K562 (cell line): ENCODE measurements at regions not wholly inside any gene's neighbourhood (a gene's known extent, or its start where the extent isn't known, plus 50 kb on each side); places are given as distances from the start of the nearest gene placed in this dataset.

Experiments
- ATAC-seq: fragments of 200-7000 bp; cut with Tn5 transposase; 3 replicates; pipeline ENCODE4 v1.9.1; 2020; ENCODE audit warnings: moderate library complexity
- BruUV-seq: library from RNA; stranded (reverse); fragments of 400-500 nt; replicated peaks from 2 replicates; lab custom pipeline; 2021; lab: Mats Ljungman, UMichigan
- CTCF ChIA-PET: fragments of 300-600 bp; formaldehyde crosslinking; extraction: SDS; loops from one replicate; lab custom pipeline; 2021; ENCODE audit warnings: low intra/inter-chr PET ratio; lab: Yijun Ruan, JAX
- POLR2A ChIA-PET: fragments of 300-600, 350-650 bp; sonication (Branson Sonifier 250); formaldehyde crosslinking; extraction: SDS; loops from one replicate; lab custom pipeline; 2021; ENCODE audit warnings: antibody characterized with exemption, inconsistent platforms; lab: Yijun Ruan, JAX
- DNase-seq, 4 experiments: peaks; one replicate each; pipeline versions ENCODE4 v3.0.0 to v3.0.0-alpha.2; 2011 to 2018; ENCODE audit warnings: low spot score in 3 of 4, mixed read lengths in 3 of 4; ENCODE audit errors: extremely low read depth in 1 of 4
- FAIRE-seq: peaks from 2 replicates; lab custom pipeline; 2011; peaks lifted over from hg19 to GRCh38; lab: Jason Lieb, UNC
- H2AFZ ChIP-seq: 2 replicates; pipeline ENCODE4 v1.6.0; 2011; ENCODE audit warnings: low read depth, low read length, control low read depth, inconsistent platforms
- H3K27ac ChIP-seq: fragments of 200-600 bp; 3 replicates; pipeline ENCODE4 v1.8.0; 2011; ENCODE audit warnings: low read depth, mild to moderate bottlenecking, control low read depth, inconsistent platforms, low read length, moderate library complexity, mixed read lengths; ENCODE audit errors: extremely low read depth
- H3K27me3 ChIP-seq, 2 experiments: fragments of 300-600 bp in 1 of 2; 2 replicates in 1 of 2; 3 replicates in 1 of 2; pipeline versions ENCODE4 v1.6.0 to v1.8.0; 2011; ENCODE audit warnings: inconsistent platforms in 2 of 2, low read length in 2 of 2, mild to moderate bottlenecking in 1 of 2, mixed read lengths in 1 of 2, moderate library complexity in 1 of 2; ENCODE audit not compliant: control insufficient read depth in 2 of 2, insufficient read depth in 2 of 2
- H3K36me3 ChIP-seq: fragments of 300-600 bp; 3 replicates; pipeline ENCODE4 v1.8.0; 2011; ENCODE audit warnings: mild to moderate bottlenecking, low read length, inconsistent platforms; ENCODE audit not compliant: control insufficient read depth, insufficient read depth
- H3K4me1 ChIP-seq, 2 experiments: fragments of 200-600 bp in 1 of 2; replicated peaks in 1 of 2; 2 replicates in 1 of 2; 3 replicates in 1 of 2; pipeline versions ENCODE4 v1.5.1 to v1.8.0; 2011; ENCODE audit warnings: inconsistent platforms in 2 of 2, low read length in 2 of 2, mild to moderate bottlenecking in 1 of 2, mixed read lengths in 1 of 2, moderate library complexity in 1 of 2; ENCODE audit not compliant: control insufficient read depth in 2 of 2, insufficient read depth in 2 of 2
- H3K4me2 ChIP-seq: 2 replicates; pipeline ENCODE4 v1.6.1; 2011; ENCODE audit warnings: low read length, control low read depth, inconsistent platforms, mixed read lengths; ENCODE audit not compliant: insufficient read depth
- H3K4me3 ChIP-seq: fragments of 200-600 bp; sonication (generic), shearing (Covaris generic); 2 replicates; pipeline ENCODE4 v1.5.1; 2016; ENCODE audit warnings: control low read depth, inconsistent platforms
- H3K79me2 ChIP-seq: fragments of 200-600 bp; 3 replicates; pipeline ENCODE4 v1.8.0; 2011; ENCODE audit warnings: low read length, inconsistent platforms; ENCODE audit not compliant: control insufficient read depth, insufficient read depth
- H3K9ac ChIP-seq, 2 experiments: 2 replicates each; pipeline versions ENCODE4 v1.6.0 to v1.6.1; 2011; ENCODE audit warnings: low read depth in 2 of 2, low read length in 2 of 2, control low read depth in 1 of 2, inconsistent platforms in 1 of 2, mild to moderate bottlenecking in 1 of 2, mixed read lengths in 1 of 2; ENCODE audit not compliant: insufficient read depth in 1 of 2
- H3K9me1 ChIP-seq: one replicate; pipeline ENCODE4 v1.6.0; 2011; ENCODE audit warnings: inconsistent platforms, mild to moderate bottlenecking, low read length, moderate library complexity; ENCODE audit not compliant: control insufficient read depth, insufficient read depth
- H3K9me3 ChIP-seq: replicated peaks from 2 replicates; pipeline ENCODE4 v1.5.1; 2011; ENCODE audit warnings: low read depth, low read length, inconsistent platforms; ENCODE audit not compliant: control insufficient read depth, insufficient read depth
- H4K20me1 ChIP-seq: replicated peaks from 2 replicates; pipeline ENCODE4 v1.6.1; 2011; ENCODE audit warnings: low read length, inconsistent platforms, mixed read lengths; ENCODE audit not compliant: control insufficient read depth, insufficient read depth
- CBX3 ChIP-seq, 2 experiments: IDR thresholded peaks; 1 replicate in 1 of 2; 2 replicates in 1 of 2; pipeline ENCODE4 v1.6.1; 2012; ENCODE audit warnings: inconsistent platforms in 2 of 2, low read length in 2 of 2, borderline replicate concordance in 1 of 2, control low read depth in 1 of 2
- CEBPB ChIP-seq: fragments of 450-650 bp; IDR thresholded peaks from 2 replicates; pipeline ENCODE4 v1.6.1; 2016; ENCODE audit warnings: missing genetic modification characterization, missing compliant biosample characterization
- FOSL1 ChIP-seq: fragments of 200-800 bp; sonication (Bioruptor generic); conservative IDR thresholded peaks from 2 replicates; pipeline ENCODE4 v1.6.1; 2016; ENCODE audit warnings: missing genetic modification characterization, missing compliant biosample characterization
- HLTF ChIP-seq: fragments of 450-650 bp; IDR thresholded peaks from 2 replicates; pipeline ENCODE4 v1.6.1; 2016
- KDM5B ChIP-seq: fragments of 200-600 bp; sonication (generic); IDR thresholded peaks from 2 replicates; pipeline ENCODE4 v1.6.1; 2012; ENCODE audit warnings: low read depth, mild to moderate bottlenecking, moderate library complexity, low read length, control low read depth, inconsistent platforms; ENCODE audit not compliant: insufficient replicate concordance
- MCM2 ChIP-seq: fragments of 450-650 bp; IDR thresholded peaks from 2 replicates; pipeline ENCODE4 v1.6.1; 2017; ENCODE audit warnings: low read depth, mild to moderate bottlenecking
- MEIS2 ChIP-seq: fragments of 450-650 bp; IDR thresholded peaks from 2 replicates; pipeline ENCODE4 v1.6.1; 2014; ENCODE audit warnings: mild to moderate bottlenecking; ENCODE audit not compliant: partially characterized antibody
- MYC ChIP-seq, 2 experiments: fragments of 250-450 bp in 1 of 2; sonication (Bioruptor Pico) in 1 of 2; IDR thresholded peaks; 2 replicates each; pipeline versions ENCODE4 v1.5.1 to v1.6.1; 2012 to 2021; ENCODE audit warnings: low read depth in 2 of 2, borderline replicate concordance in 1 of 2, improper control_type of control experiment in 1 of 2, low read length in 1 of 2, mild to moderate bottlenecking in 1 of 2, moderate library complexity in 1 of 2
- NFRKB ChIP-seq: fragments of 450-650 bp; IDR thresholded peaks from 2 replicates; pipeline ENCODE4 v1.6.1; 2016; ENCODE audit warnings: low read depth
- SAFB2 ChIP-seq: fragments of 200-400 bp; formaldehyde crosslinking; IDR thresholded peaks from 2 replicates; pipeline ENCODE4 v1.6.1; 2018; ENCODE audit warnings: borderline replicate concordance, low read length, low read depth, moderate library complexity; ENCODE audit not compliant: severe bottlenecking
- SMARCC2 ChIP-seq: fragments of 450-650 bp; IDR thresholded peaks from 2 replicates; pipeline ENCODE4 v1.6.1; 2017; ENCODE audit warnings: antibody characterized with exemption, moderate library complexity, mild to moderate bottlenecking, low read depth
- ZC3H8 ChIP-seq: fragments of 450-650 bp; IDR thresholded peaks from 2 replicates; pipeline ENCODE4 v1.6.1; 2017
- ZNF583 ChIP-seq: fragments of 250-450 bp; sonication (Bioruptor Pico); IDR thresholded peaks from 2 replicates; pipeline ENCODE4 v1.4.0; 2020
- WGBS: fragments of 100-300 bp; shearing (Covaris generic); methylation state at CpG from one replicate; pipeline ENCODE4 v1.1.6; 2016; ENCODE audit warnings: low coverage, mixed read lengths; ENCODE audit not compliant: insufficient coverage; ENCODE audit errors: missing lambda C conversion rate; 5-methylcytosine and 5-hydroxymethylcytosine counted together
- in situ Hi-C: fragments of 300-500 bp; cut with MboI; formaldehyde crosslinking; loops from 4 replicates; pipeline ENCODE4 v1.15.0; 2018; ENCODE audit warnings: inconsistent platforms, mixed read lengths
- intact Hi-C: fragments of 100-400 bp; cut with micrococcal nuclease; formaldehyde crosslinking; loops from 2 replicates; pipeline ENCODE4 v1.14.2; 2022
- TF ChIP-seq, protein P1 (sequence below): sonication (generic); formaldehyde crosslinking; IDR thresholded peaks from 2 replicates; pipeline ENCODE4 v1.8.0; 2022; ENCODE audit warnings: mild to moderate bottlenecking, missing genetic modification reagents
- TF ChIP-seq, protein P2 (sequence below): fragments of 250-450 bp; sonication (Bioruptor Pico); IDR thresholded peaks from 2 replicates; pipeline ENCODE4 v1.4.0; 2020

DNA sequence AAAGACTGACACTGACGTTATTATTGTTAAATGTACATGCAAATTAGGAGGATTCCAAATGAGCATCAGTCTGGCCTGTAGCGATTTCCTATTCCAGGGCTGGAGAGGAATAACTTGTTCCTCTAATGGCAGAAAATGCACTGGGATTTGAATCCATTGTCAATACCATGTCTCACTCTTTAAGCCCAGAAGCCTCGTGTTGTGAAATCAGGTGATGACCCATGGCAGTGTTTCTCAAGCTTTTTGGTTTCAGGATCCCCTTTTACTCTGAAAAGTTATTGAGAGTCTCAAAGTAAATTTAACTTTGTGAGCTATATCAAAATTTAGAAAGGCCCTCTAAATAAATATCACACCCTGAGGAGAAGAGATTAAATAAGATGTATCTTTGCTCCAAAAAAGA, 279.2 kb downstream of the GALR1 start:
- CTCF ChIA-PET, result no interaction called here
- BruUV-seq, result no TSS peak
- DNase-seq, result no peak
- no peak for TF ChIP-seq MYC (IDR thresholded peaks at IDR 0.05; ENCODE audit: low read depth, low read length)
- TF ChIP-seq MYC (CRISPR knock-in tag; IDR thresholded peaks at IDR 0.05; ENCODE audit: borderline replicate concordance, low read depth), result no peak
- TF ChIP-seq FOSL1 (tag), result no peak
- no peak for TF ChIP-seq HLTF
- TF ChIP-seq KDM5B, result no peak
- TF ChIP-seq ZNF583 (CRISPR knock-in tag), result no peak
- no peak for TF ChIP-seq CBX3 (IDR thresholded peaks at IDR 0.05; ENCODE audit: borderline replicate concordance in 1 of 2, low read length in 2 of 2)
- no peak for TF ChIP-seq ZC3H8
- TF ChIP-seq CEBPB (tag), result no peak
- no peak for TF ChIP-seq MEIS2
- TF ChIP-seq NFRKB, result no peak
- TF ChIP-seq, protein P1, sequence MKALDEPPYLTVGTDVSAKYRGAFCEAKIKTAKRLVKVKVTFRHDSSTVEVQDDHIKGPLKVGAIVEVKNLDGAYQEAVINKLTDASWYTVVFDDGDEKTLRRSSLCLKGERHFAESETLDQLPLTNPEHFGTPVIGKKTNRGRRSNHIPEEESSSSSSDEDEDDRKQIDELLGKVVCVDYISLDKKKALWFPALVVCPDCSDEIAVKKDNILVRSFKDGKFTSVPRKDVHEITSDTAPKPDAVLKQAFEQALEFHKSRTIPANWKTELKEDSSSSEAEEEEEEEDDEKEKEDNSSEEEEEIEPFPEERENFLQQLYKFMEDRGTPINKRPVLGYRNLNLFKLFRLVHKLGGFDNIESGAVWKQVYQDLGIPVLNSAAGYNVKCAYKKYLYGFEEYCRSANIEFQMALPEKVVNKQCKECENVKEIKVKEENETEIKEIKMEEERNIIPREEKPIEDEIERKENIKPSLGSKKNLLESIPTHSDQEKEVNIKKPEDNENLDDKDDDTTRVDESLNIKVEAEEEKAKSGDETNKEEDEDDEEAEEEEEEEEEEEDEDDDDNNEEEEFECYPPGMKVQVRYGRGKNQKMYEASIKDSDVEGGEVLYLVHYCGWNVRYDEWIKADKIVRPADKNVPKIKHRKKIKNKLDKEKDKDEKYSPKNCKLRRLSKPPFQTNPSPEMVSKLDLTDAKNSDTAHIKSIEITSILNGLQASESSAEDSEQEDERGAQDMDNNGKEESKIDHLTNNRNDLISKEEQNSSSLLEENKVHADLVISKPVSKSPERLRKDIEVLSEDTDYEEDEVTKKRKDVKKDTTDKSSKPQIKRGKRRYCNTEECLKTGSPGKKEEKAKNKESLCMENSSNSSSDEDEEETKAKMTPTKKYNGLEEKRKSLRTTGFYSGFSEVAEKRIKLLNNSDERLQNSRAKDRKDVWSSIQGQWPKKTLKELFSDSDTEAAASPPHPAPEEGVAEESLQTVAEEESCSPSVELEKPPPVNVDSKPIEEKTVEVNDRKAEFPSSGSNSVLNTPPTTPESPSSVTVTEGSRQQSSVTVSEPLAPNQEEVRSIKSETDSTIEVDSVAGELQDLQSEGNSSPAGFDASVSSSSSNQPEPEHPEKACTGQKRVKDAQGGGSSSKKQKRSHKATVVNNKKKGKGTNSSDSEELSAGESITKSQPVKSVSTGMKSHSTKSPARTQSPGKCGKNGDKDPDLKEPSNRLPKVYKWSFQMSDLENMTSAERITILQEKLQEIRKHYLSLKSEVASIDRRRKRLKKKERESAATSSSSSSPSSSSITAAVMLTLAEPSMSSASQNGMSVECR (CRISPR knock-in tag), result no peak
- TF ChIP-seq, protein P2, sequence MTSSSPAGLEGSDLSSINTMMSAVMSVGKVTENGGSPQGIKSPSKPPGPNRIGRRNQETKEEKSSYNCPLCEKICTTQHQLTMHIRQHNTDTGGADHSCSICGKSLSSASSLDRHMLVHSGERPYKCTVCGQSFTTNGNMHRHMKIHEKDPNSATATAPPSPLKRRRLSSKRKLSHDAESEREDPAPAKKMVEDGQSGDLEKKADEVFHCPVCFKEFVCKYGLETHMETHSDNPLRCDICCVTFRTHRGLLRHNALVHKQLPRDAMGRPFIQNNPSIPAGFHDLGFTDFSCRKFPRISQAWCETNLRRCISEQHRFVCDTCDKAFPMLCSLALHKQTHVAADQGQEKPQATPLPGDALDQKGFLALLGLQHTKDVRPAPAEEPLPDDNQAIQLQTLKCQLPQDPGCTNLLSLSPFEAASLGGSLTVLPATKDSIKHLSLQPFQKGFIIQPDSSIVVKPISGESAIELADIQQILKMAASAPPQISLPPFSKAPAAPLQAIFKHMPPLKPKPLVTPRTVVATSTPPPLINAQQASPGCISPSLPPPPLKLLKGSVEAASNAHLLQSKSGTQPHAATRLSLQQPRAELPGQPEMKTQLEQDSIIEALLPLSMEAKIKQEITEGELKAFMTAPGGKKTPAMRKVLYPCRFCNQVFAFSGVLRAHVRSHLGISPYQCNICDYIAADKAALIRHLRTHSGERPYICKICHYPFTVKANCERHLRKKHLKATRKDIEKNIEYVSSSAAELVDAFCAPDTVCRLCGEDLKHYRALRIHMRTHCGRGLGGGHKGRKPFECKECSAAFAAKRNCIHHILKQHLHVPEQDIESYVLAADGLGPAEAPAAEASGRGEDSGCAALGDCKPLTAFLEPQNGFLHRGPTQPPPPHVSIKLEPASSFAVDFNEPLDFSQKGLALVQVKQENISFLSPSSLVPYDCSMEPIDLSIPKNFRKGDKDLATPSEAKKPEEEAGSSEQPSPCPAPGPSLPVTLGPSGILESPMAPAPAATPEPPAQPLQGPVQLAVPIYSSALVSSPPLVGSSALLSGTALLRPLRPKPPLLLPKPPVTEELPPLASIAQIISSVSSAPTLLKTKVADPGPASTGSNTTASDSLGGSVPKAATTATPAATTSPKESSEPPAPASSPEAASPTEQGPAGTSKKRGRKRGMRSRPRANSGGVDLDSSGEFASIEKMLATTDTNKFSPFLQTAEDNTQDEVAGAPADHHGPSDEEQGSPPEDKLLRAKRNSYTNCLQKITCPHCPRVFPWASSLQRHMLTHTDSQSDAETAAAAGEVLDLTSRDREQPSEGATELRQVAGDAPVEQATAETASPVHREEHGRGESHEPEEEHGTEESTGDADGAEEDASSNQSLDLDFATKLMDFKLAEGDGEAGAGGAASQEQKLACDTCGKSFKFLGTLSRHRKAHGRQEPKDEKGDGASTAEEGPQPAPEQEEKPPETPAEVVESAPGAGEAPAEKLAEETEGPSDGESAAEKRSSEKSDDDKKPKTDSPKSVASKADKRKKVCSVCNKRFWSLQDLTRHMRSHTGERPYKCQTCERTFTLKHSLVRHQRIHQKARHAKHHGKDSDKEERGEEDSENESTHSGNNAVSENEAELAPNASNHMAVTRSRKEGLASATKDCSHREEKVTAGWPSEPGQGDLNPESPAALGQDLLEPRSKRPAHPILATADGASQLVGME (CRISPR knock-in tag), result no peak
- no peak for TF ChIP-seq SAFB2
- no peak for TF ChIP-seq SMARCC2
- no peak for TF ChIP-seq MCM2

More for the DNA sequence above, 279.2 kb downstream of the GALR1 start:
- Histone ChIP-seq H3K4me1 (no peaks in the 10 kb centered on the region), H3K27ac (no peak overlapping the region), H3K4me3 (no peak overlapping the region), H3K4me2 (no peak overlapping the region), H3K27me3 (no peaks in the 10 kb centered on the region), H3K36me3 (no peaks in the 10 kb centered on the region), H3K9me1 (no peaks in the 10 kb centered on the region), H3K9ac (no peak overlapping the region), H4K20me1 (no peaks in the 10 kb centered on the region), H3K9me3 (no peaks in the 10 kb centered on the region), H2AFZ (no peak overlapping the region), H3K79me2 (no peaks in the 10 kb centered on the region)
- intact Hi-C loops, result no loop called here
- ATAC-seq (no peak), FAIRE-seq (no peak)
- POLR2A ChIA-PET, result no interaction called here
- in situ Hi-C loops, result no loop called here
- WGBS, result 0% methylated on average over 3 of the region's 3 CpGs
